OCI-LY7 (cell line): ENCODE measurements at regions not wholly inside any gene's neighbourhood (a gene's known extent, or its start where the extent isn't known, plus 50 kb on each side); places are given as distances from the start of the nearest gene placed in this dataset.

Experiments used
- BruUV-seq: library from RNA; stranded (reverse); fragments of 400-500 nt; replicated peaks from 2 replicates; lab custom pipeline; 2021; lab: Mats Ljungman, UMichigan
- CTCF ChIA-PET: fragments of 300-600 bp; sonication (Branson Sonifier 250); formaldehyde crosslinking; loops from one replicate; lab custom pipeline; 2022; ENCODE audit warnings: antibody characterized with exemption; ENCODE audit not compliant: unreplicated experiment; lab: Charles Lee
- POLR2A ChIA-PET: fragments of 300-600 bp; sonication (Branson Sonifier 250); formaldehyde crosslinking; loops from one replicate; lab custom pipeline; 2022; ENCODE audit warnings: antibody characterized with exemption; lab: Charles Lee
- DNase-seq: peaks from one replicate; pipeline ENCODE4 v3.0.0-alpha.2; 2015; ENCODE audit warnings: low spot score
- H2AFZ ChIP-seq: fragments of 200-600 bp; sonication (generic), shearing (Covaris generic); 2 replicates; pipeline ENCODE4 v1.6.1; 2014; ENCODE audit warnings: mild to moderate bottlenecking, antibody characterized with exemption, low read length, moderate library complexity
- H3K27ac ChIP-seq: fragments of 200-600 bp; sonication (generic); 2 replicates; pipeline ENCODE4 v1.5.1; 2014; ENCODE audit warnings: mixed run types, low read depth, mild to moderate bottlenecking, moderate library complexity, low read length, inconsistent platforms; ENCODE audit not compliant: poor library complexity, severe bottlenecking
- H3K36me3 ChIP-seq: fragments of 200-600 bp; sonication (generic); 2 replicates; pipeline ENCODE4 v1.6.1; 2014; ENCODE audit warnings: mild to moderate bottlenecking, antibody characterized with exemption, low read length, moderate library complexity, mixed read lengths; ENCODE audit not compliant: insufficient read depth
- H3K4me1 ChIP-seq: fragments of 200-600 bp; sonication (generic); 2 replicates; pipeline ENCODE4 v1.5.1; 2014; ENCODE audit warnings: mild to moderate bottlenecking, low read length; ENCODE audit not compliant: insufficient read depth, poor library complexity, severe bottlenecking
- H3K4me2 ChIP-seq: fragments of 200-600 bp; sonication (generic); 2 replicates; pipeline ENCODE4 v1.6.1; 2014; ENCODE audit warnings: mild to moderate bottlenecking, low read length
- H3K4me3 ChIP-seq: fragments of 200-600 bp; sonication (generic); 2 replicates; pipeline ENCODE4 v1.5.1; 2014; ENCODE audit warnings: mild to moderate bottlenecking, low read depth, low read length; ENCODE audit not compliant: poor library complexity, severe bottlenecking
- H3K79me2 ChIP-seq: fragments of 200-600 bp; sonication (generic); 2 replicates; pipeline ENCODE4 v1.6.1; 2016; ENCODE audit warnings: low read depth, mild to moderate bottlenecking, low read length, moderate library complexity, mixed read lengths; ENCODE audit not compliant: insufficient read depth
- H3K9me2 ChIP-seq: fragments of 200-600 bp; sonication (generic); 2 replicates; pipeline ENCODE4 v1.6.1; 2016; ENCODE audit warnings: mild to moderate bottlenecking, low read length, mixed read lengths; ENCODE audit not compliant: insufficient read depth
- H3K9me3 ChIP-seq: fragments of 200-600 bp; sonication (generic); 2 replicates; pipeline ENCODE4 v1.6.1; 2014; ENCODE audit warnings: mild to moderate bottlenecking, mixed run types, low read length, mixed read lengths
- H4K20me1 ChIP-seq: fragments of 200-600 bp; sonication (generic); 2 replicates; pipeline ENCODE4 v1.6.1; 2014; ENCODE audit warnings: mild to moderate bottlenecking, antibody characterized with exemption, low read length, moderate library complexity, mixed read lengths; ENCODE audit not compliant: insufficient read depth
- EZH2phosphoT487 ChIP-seq: fragments of 200-600 bp; sonication (generic); IDR thresholded peaks from 2 replicates; pipeline ENCODE4 v1.6.1; 2018; ENCODE audit warnings: low read depth, borderline replicate concordance, mild to moderate bottlenecking, mixed run types, antibody characterized with exemption, low read length, moderate library complexity, mixed read lengths
- intact Hi-C: fragments of 100-400 bp; cut with micrococcal nuclease; formaldehyde crosslinking; loops from one replicate; pipeline ENCODE4 v1.10.0; 2022; ENCODE audit not compliant: unreplicated experiment
- TF ChIP-seq, protein P1 (sequence below): fragments of 200-600 bp; sonication (generic); conservative IDR thresholded peaks from 2 replicates; pipeline ENCODE4 v1.5.1; 2014; ENCODE audit warnings: mild to moderate bottlenecking, antibody characterized with exemption, low read length, moderate library complexity, mixed read lengths

DNA sequence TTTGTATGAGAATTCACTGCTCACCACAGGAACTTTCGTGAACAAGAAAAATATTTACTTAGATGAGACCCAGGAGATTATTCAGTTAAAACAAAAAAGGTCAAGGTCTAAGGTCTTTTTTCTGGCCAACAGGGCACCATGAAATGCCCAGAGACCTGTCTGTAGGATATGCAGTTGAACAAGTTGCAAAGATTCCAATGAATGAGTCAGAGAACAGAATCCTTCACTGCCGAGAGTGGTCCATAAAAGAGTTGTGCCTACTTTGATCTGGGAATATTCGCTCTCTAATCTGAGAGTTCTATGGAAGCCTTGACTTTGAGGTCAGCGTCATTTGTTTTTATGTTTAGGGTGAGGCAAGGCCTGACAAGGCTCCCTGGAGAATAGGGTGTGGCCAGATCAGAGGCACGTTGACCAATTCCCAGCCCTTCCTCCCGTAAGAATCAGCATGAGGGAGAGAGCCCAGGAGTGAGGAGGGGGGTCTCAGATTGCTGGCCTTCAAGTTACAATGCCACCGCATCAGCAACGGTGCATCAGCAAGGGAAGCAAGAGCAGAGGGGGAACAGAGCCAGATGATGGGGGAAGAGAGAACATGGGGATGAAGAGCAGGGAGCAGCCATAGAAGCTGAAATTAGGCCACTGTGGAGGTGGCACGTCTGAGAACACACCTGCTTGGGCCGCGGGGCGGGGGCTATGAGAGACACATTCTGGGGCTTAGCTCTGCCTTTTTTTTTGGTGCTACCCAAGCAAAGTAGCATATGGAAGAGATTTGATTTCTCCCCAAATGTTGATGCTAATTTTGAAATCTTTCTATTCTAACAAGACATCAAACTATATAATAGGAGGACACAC lies 206.4 kb upstream of the RAB4A start:
- CTCF ChIA-PET: no interaction called here
- no peak for DNase-seq
- Histone ChIP-seq H3K4me1 (no peaks in the 10 kb centered on the region), H2AFZ (no peak overlapping the region), H3K4me2 (no peak overlapping the region), H3K27ac (no peak overlapping the region), H3K4me3 (no peak overlapping the region), H4K20me1 (no peaks in the 10 kb centered on the region), H3K9me2 (no peaks in the 10 kb centered on the region), H3K36me3 (no peaks in the 10 kb centered on the region), H3K9me3 (no peaks in the 10 kb centered on the region), H3K79me2 (no peaks in the 10 kb centered on the region)
- intact Hi-C loops: no loop called here
- no TSS peak for BruUV-seq
- TF ChIP-seq EZH2phosphoT487: no peak
- TF ChIP-seq, protein P1, sequence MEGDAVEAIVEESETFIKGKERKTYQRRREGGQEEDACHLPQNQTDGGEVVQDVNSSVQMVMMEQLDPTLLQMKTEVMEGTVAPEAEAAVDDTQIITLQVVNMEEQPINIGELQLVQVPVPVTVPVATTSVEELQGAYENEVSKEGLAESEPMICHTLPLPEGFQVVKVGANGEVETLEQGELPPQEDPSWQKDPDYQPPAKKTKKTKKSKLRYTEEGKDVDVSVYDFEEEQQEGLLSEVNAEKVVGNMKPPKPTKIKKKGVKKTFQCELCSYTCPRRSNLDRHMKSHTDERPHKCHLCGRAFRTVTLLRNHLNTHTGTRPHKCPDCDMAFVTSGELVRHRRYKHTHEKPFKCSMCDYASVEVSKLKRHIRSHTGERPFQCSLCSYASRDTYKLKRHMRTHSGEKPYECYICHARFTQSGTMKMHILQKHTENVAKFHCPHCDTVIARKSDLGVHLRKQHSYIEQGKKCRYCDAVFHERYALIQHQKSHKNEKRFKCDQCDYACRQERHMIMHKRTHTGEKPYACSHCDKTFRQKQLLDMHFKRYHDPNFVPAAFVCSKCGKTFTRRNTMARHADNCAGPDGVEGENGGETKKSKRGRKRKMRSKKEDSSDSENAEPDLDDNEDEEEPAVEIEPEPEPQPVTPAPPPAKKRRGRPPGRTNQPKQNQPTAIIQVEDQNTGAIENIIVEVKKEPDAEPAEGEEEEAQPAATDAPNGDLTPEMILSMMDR: no peak
- POLR2A ChIA-PET: no interaction called here

DNA sequence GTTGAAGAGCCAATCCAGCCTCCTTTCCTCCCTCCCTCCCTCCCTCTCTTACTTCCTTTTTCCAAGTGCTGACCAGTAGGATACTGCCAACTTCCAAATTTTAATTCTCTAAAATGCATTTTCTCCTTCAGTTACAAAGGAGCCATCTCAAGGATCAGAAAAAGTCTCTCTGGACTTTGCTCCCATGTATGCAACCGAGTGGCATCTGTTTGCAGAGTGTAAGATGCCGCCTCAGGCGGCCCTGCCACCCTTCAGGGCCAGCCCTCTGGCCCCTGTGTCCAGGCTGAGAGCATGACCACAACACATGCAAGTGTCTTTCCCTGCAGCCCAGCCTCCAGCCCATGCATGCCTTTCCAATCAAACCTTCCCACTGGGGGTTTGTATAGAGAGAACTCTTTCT lies 205.3 kb upstream of the RAB4A start:
- Histone ChIP-seq H3K4me1 (no peaks in the 10 kb centered on the region), H3K9me3 (no peaks in the 10 kb centered on the region), H3K36me3 (no peaks in the 10 kb centered on the region), H3K9me2 (no peaks in the 10 kb centered on the region), H3K4me3 (no peak overlapping the region), H3K4me2 (no peak overlapping the region), H4K20me1 (no peaks in the 10 kb centered on the region), H2AFZ (no peak overlapping the region), H3K79me2 (no peaks in the 10 kb centered on the region), H3K27ac (no peak overlapping the region)
- BruUV-seq: no TSS peak
- ChIA-PET POLR2A (interaction anchor here (0.6 kb wide), 1 partner anchor 380 kb away, joined by 3 read pairs; no protein-coding TSS in a partner anchor), CTCF (no interaction called here)
- no peak for DNase-seq
- TF ChIP-seq, protein P1: no peak
- TF ChIP-seq EZH2phosphoT487: no peak
- intact Hi-C loops: no loop called here

GRCh38 chr1:229066591-229066990 lies 204.3 kb upstream of the RAB4A start:
- Histone ChIP-seq H3K9me2 (no peaks in the 10 kb centered on the region), H3K4me1 (no peaks in the 10 kb centered on the region), H3K4me2 (no peak overlapping the region), H3K4me3 (no peak overlapping the region), H3K27ac (no peak overlapping the region), H2AFZ (no peak overlapping the region), H4K20me1 (no peaks in the 10 kb centered on the region), H3K36me3 (no peaks in the 10 kb centered on the region), H3K79me2 (no peaks in the 10 kb centered on the region), H3K9me3 (no peaks in the 10 kb centered on the region)
- intact Hi-C loops: no loop called here
- POLR2A ChIA-PET: interaction anchor here (0.6 kb wide), 1 partner anchor 381 kb away, joined by 3 read pairs; no protein-coding TSS in a partner anchor
- no peak for DNase-seq
- BruUV-seq: no TSS peak
- no peak for TF ChIP-seq EZH2phosphoT487
- TF ChIP-seq, protein P1: no peak
- CTCF ChIA-PET: no interaction called here
